H9 (cell line): ENCODE measurements at regions not wholly inside any gene's neighbourhood (a gene's known extent, or its start where the extent isn't known, plus 50 kb on each side); places are given as distances from the start of the nearest gene placed in this dataset.

Source experiments
- DNase-seq: peaks from one replicate; pipeline ENCODE4 v3.0.0-alpha.2; 2017
- H2AFZ ChIP-seq: one replicate; pipeline ENCODE4 v1.6.1; 2013; ENCODE audit warnings: mild to moderate bottlenecking, low read length, control low read depth, moderate library complexity
- H2AK5ac ChIP-seq: 2 replicates; pipeline ENCODE4 v1.6.1; 2013; ENCODE audit warnings: low read length, control low read depth, mixed read lengths; ENCODE audit not compliant: insufficient read length
- H2BK120ac ChIP-seq: one replicate; pipeline ENCODE4 v1.6.1; 2013; ENCODE audit warnings: low read depth, mild to moderate bottlenecking, low read length, control low read depth, inconsistent platforms; ENCODE audit not compliant: poor library complexity, severe bottlenecking
- H2BK12ac ChIP-seq: 2 replicates; pipeline ENCODE4 v1.6.1; 2013; ENCODE audit warnings: low read length, control low read depth, mixed read lengths, low read depth; ENCODE audit not compliant: insufficient read length
- H2BK15ac ChIP-seq: 2 replicates; pipeline ENCODE4 v1.6.1; 2013; ENCODE audit warnings: low read depth, low read length, control low read depth
- H2BK20ac ChIP-seq: one replicate; pipeline ENCODE4 v1.6.1; 2013; ENCODE audit warnings: low read depth, mild to moderate bottlenecking, low read length, control low read depth, inconsistent platforms; ENCODE audit not compliant: poor library complexity, severe bottlenecking
- H2BK5ac ChIP-seq: 2 replicates; pipeline ENCODE4 v1.6.1; 2013; ENCODE audit warnings: low read length, control low read depth, mixed read lengths; ENCODE audit not compliant: insufficient read length
- H3K14ac ChIP-seq: 2 replicates; pipeline ENCODE4 v1.6.1; 2013; ENCODE audit warnings: low read length, control low read depth; ENCODE audit not compliant: insufficient read depth
- H3K18ac ChIP-seq: 2 replicates; pipeline ENCODE4 v1.6.1; 2013; ENCODE audit warnings: low read depth, mild to moderate bottlenecking, mixed read lengths, low read length, control low read depth; ENCODE audit not compliant: insufficient read length
- H3K23ac ChIP-seq: 2 replicates; pipeline ENCODE4 v1.6.1; 2013; ENCODE audit warnings: low read length, control low read depth, mixed read lengths, low read depth; ENCODE audit not compliant: insufficient read length
- H3K23me2 ChIP-seq: 2 replicates; pipeline ENCODE4 v1.6.1; 2013; ENCODE audit warnings: low read depth, mild to moderate bottlenecking, mixed read lengths, low read length, control low read depth; ENCODE audit not compliant: insufficient read length, poor library complexity, severe bottlenecking
- H3K27ac ChIP-seq: 2 replicates; pipeline ENCODE4 v1.5.1; 2013; ENCODE audit warnings: low read length, control low read depth, mixed read lengths, low read depth; ENCODE audit not compliant: insufficient read length
- H3K27me3 ChIP-seq: 2 replicates; pipeline ENCODE4 v1.6.1; 2013; ENCODE audit warnings: low read length, control low read depth, inconsistent platforms; ENCODE audit not compliant: insufficient read depth
- H3K4ac ChIP-seq: 2 replicates; pipeline ENCODE4 v1.6.1; 2013; ENCODE audit warnings: low read depth, mild to moderate bottlenecking, control low read depth, inconsistent platforms, low read length, moderate library complexity
- H3K4me1 ChIP-seq: 2 replicates; pipeline ENCODE4 v1.6.1; 2013; ENCODE audit warnings: low read length, control low read depth, inconsistent platforms; ENCODE audit not compliant: insufficient read depth
- H3K4me2 ChIP-seq: 2 replicates; pipeline ENCODE4 v1.6.1; 2013; ENCODE audit warnings: low read length, control low read depth, mixed read lengths; ENCODE audit not compliant: insufficient read length, insufficient read depth
- H3K56ac ChIP-seq: 2 replicates; pipeline ENCODE4 v1.6.1; 2013; ENCODE audit warnings: low read depth, mild to moderate bottlenecking, mixed read lengths, low read length, control low read depth; ENCODE audit not compliant: insufficient read length
- H3K79me1 ChIP-seq: 2 replicates; pipeline ENCODE4 v1.6.1; 2013; ENCODE audit warnings: low read depth, mild to moderate bottlenecking, moderate library complexity, low read length, control low read depth, inconsistent platforms; ENCODE audit not compliant: insufficient read depth, poor library complexity, severe bottlenecking
- H3K79me2 ChIP-seq: 2 replicates; pipeline ENCODE4 v1.6.1; 2013; ENCODE audit warnings: low read length, control low read depth, inconsistent platforms; ENCODE audit not compliant: insufficient read depth
- H3K9ac ChIP-seq: 2 replicates; pipeline ENCODE4 v1.6.1; 2013; ENCODE audit warnings: low read length, control low read depth, mixed read lengths; ENCODE audit not compliant: insufficient read length; ENCODE audit errors: extremely low read depth
- H3K9me3 ChIP-seq: one replicate; pipeline ENCODE4 v1.6.1; 2013; ENCODE audit warnings: low read depth, low read length, inconsistent platforms; ENCODE audit not compliant: control insufficient read depth
- H3T11ph ChIP-seq: one replicate; pipeline ENCODE4 v1.6.1; 2013; ENCODE audit warnings: mild to moderate bottlenecking, low read length, control low read depth, inconsistent platforms
- H4K20me1 ChIP-seq: one replicate; pipeline ENCODE4 v1.6.1; 2013; ENCODE audit not compliant: control insufficient read depth, insufficient read length, insufficient read depth
- H4K5ac ChIP-seq: 2 replicates; pipeline ENCODE4 v1.6.1; 2013; ENCODE audit warnings: low read depth, mild to moderate bottlenecking, mixed read lengths, low read length, control low read depth; ENCODE audit not compliant: insufficient read length
- H4K8ac ChIP-seq: replicated peaks from 2 replicates; pipeline ENCODE4 v1.6.1; 2013; ENCODE audit warnings: low read length, control low read depth, mixed read lengths, low read depth; ENCODE audit not compliant: insufficient read length
- H4K91ac ChIP-seq: 2 replicates; pipeline ENCODE4 v1.6.1; 2013; ENCODE audit warnings: low read depth, mild to moderate bottlenecking, moderate library complexity, mixed read lengths, low read length, control low read depth; ENCODE audit not compliant: insufficient read length
- H3K27ac Mint-ChIP-seq, 3 experiments: 2 replicates in 2 of 3; 3 replicates in 1 of 3; pipeline ENCODE4 v1.8.0; 2020 to 2021; ENCODE audit warnings: mixed read lengths in 3 of 3, mild to moderate bottlenecking in 1 of 3, moderate library complexity in 1 of 3
- H3K27me3 Mint-ChIP-seq: 2 replicates; pipeline ENCODE4 v1.8.0; 2021; ENCODE audit warnings: low read depth, mild to moderate bottlenecking, moderate library complexity, mixed read lengths
- H3K36me3 Mint-ChIP-seq, 3 experiments: 2 replicates in 2 of 3; 3 replicates in 1 of 3; pipeline ENCODE4 v1.8.0; 2020 to 2021; ENCODE audit warnings: low read depth in 3 of 3, mixed read lengths in 3 of 3; ENCODE audit not compliant: insufficient read depth in 1 of 3
- H3K4me1 Mint-ChIP-seq, 2 experiments: 2 replicates each; pipeline ENCODE4 v1.8.0; 2020; ENCODE audit warnings: mixed read lengths in 2 of 2
- H3K4me3 Mint-ChIP-seq, 2 experiments: 2 replicates in 1 of 2; 3 replicates in 1 of 2; pipeline ENCODE4 v1.8.0; 2020 to 2021; ENCODE audit warnings: mild to moderate bottlenecking in 2 of 2, mixed read lengths in 2 of 2, moderate library complexity in 1 of 2
- H3K9me3 Mint-ChIP-seq, 2 experiments: 2 replicates in 1 of 2; 3 replicates in 1 of 2; pipeline ENCODE4 v1.8.0; 2020; ENCODE audit warnings: mild to moderate bottlenecking in 2 of 2, mixed read lengths in 2 of 2, moderate library complexity in 1 of 2
- WGBS: extraction: QIAGEN DNeasy Blood & Tissue Kit; methylation state at CpG from one replicate; pipeline ENCODE4 v1.1.7; 2013; ENCODE audit warnings: missing lambda C conversion rate, low lambda C conversion rate, mixed read lengths; ENCODE audit not compliant: insufficient read length; ENCODE audit errors: extremely low coverage; 5-methylcytosine and 5-hydroxymethylcytosine counted together
- TF ChIP-seq, protein P1 (sequence below): fragments of 200-600 bp; sonication (generic); conservative IDR thresholded peaks from 3 replicates; pipeline ENCODE4 v1.8.0; 2021; ENCODE audit warnings: antibody characterized with exemption, mild to moderate bottlenecking

DNA sequence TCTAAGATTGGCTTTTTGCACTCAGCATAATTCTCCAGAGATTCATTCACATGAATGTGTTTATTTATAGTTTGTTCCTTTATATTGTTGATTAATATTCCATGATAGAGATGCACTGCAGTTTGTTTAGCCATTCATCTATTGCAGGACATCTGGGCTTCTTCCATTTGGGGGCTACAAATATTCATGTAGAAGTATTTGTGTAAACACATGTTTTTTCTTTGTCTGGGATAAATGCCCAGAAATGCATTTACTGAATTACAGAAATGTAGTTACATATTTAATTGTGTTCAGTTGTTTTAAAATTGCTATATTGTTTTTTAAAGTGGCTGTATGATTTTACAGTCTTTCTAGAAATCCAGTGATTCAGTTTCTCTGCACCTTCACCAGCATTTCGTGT is 635.0 kb downstream of the ZIC1 start:
- no peak overlapping the region for H3K27ac Mint-ChIP-seq
- Histone ChIP-seq H2BK120ac (no peak overlapping the region), H2AK5ac (no peak overlapping the region), H2BK5ac (no peak overlapping the region), H2BK15ac (no peak overlapping the region), H3K23ac (no peak overlapping the region), H3K9ac (no peak overlapping the region), H3K79me1 (no peaks in the 10 kb centered on the region), H3K4me2 (no peak overlapping the region), H3K27ac (no peak overlapping the region), H3K14ac (no peak overlapping the region), H3K18ac (no peak overlapping the region), H3K27me3 (no peaks in the 10 kb centered on the region), H3K9me3 (peaks cover under 1% of the 10 kb centered on the region), H4K5ac (no peak overlapping the region), H3K4me1 (no peaks in the 10 kb centered on the region; the same call in 1 of the 2 replicates), H3K4ac (no peak overlapping the region), H3T11ph (no peak overlapping the region), H4K91ac (no peak overlapping the region), H2BK12ac (no peak overlapping the region), H2BK20ac (no peak overlapping the region), H2AFZ (no peak overlapping the region), H3K56ac (no peak overlapping the region), H4K20me1 (no peaks in the 10 kb centered on the region), H3K79me2 (no peaks in the 10 kb centered on the region), H4K8ac (no peak overlapping the region), H3K23me2 (no peaks in the 10 kb centered on the region)
- peaks cover 0 to under 1% (median 0%) of the 10 kb centered on the region in 3 experiments; a peak in 3 of 7 replicates for H3K36me3 Mint-ChIP-seq
- WGBS: no CpG with 5 or more reads among the region's 1 CpG
- H3K4me1 Mint-ChIP-seq: peaks cover 4 to 7% of the 10 kb centered on the region in 2 experiments; a peak in 2 of 4 replicates
- H3K4me3 Mint-ChIP-seq: no peak overlapping the region
- no peaks in the 10 kb centered on the region; the same call in 1 of the 2 replicates for H3K27me3 Mint-ChIP-seq
- no peak for DNase-seq
- peaks cover 0 to 3% of the 10 kb centered on the region in 2 experiments; a peak in 1 of 5 replicates for H3K9me3 Mint-ChIP-seq
- TF ChIP-seq, protein P1, sequence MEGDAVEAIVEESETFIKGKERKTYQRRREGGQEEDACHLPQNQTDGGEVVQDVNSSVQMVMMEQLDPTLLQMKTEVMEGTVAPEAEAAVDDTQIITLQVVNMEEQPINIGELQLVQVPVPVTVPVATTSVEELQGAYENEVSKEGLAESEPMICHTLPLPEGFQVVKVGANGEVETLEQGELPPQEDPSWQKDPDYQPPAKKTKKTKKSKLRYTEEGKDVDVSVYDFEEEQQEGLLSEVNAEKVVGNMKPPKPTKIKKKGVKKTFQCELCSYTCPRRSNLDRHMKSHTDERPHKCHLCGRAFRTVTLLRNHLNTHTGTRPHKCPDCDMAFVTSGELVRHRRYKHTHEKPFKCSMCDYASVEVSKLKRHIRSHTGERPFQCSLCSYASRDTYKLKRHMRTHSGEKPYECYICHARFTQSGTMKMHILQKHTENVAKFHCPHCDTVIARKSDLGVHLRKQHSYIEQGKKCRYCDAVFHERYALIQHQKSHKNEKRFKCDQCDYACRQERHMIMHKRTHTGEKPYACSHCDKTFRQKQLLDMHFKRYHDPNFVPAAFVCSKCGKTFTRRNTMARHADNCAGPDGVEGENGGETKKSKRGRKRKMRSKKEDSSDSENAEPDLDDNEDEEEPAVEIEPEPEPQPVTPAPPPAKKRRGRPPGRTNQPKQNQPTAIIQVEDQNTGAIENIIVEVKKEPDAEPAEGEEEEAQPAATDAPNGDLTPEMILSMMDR: no peak
